HG02870 (cell line): ENCODE measurements at regions not wholly inside any gene's neighbourhood (a gene's known extent, or its start where the extent isn't known, plus 50 kb on each side); places are given as distances from the start of the nearest gene placed in this dataset.

Experiments
- ATAC-seq: cut with Tn5 transposase; IDR thresholded peaks from one replicate; pipeline ENCODE4 v1.9.1; 2021; ENCODE audit warnings: mild to moderate bottlenecking, moderate library complexity; ENCODE audit not compliant: unreplicated experiment

GRCh38 chr1:232556351-232556750 is 73.6 kb downstream of the SIPA1L2 start:
- no peak for ATAC-seq

- ATAC-seq: no peak
Observed at GRCh38 chr1:232555494-232556210, 74.3 kb downstream of the SIPA1L2 start.

GRCh38 chr1:232554409-232554808 is 75.5 kb downstream of the SIPA1L2 start:
- no peak for ATAC-seq

GRCh38 chr1:232553809-232554208 is 76.1 kb downstream of the SIPA1L2 start:
- ATAC-seq: no peak

GRCh38 chr1:232553050-232553754 is 76.7 kb downstream of the SIPA1L2 start:
- no peak for ATAC-seq

GRCh38 chr1:232551386-232551785 is 78.5 kb downstream of the SIPA1L2 start:
- ATAC-seq: no peak

- no peak for ATAC-seq
Observed at GRCh38 chr1:232550007-232550406, 79.9 kb downstream of the SIPA1L2 start.

GRCh38 chr1:232548691-232549090 is 81.2 kb downstream of the SIPA1L2 start:
- no peak for ATAC-seq

GRCh38 chr1:232547938-232548484 is 81.9 kb downstream of the SIPA1L2 start:
- ATAC-seq: no peak

GRCh38 chr1:232542633-232543593 is 87.0 kb downstream of the SIPA1L2 start:
- ATAC-seq: no peak

- ATAC-seq: no peak
Observed at GRCh38 chr1:232538943-232539302, 91.0 kb downstream of the SIPA1L2 start.

- no peak for ATAC-seq
Observed at GRCh38 chr1:232538224-232538942, 91.5 kb downstream of the SIPA1L2 start.

- ATAC-seq: no peak
Observed at GRCh38 chr1:232534552-232535517, 95.1 kb downstream of the SIPA1L2 start.

- ATAC-seq: no peak
Observed at GRCh38 chr1:232533328-232533727, 96.6 kb downstream of the SIPA1L2 start.

- no peak for ATAC-seq
Observed at GRCh38 chr1:232532901-232533300, 97.0 kb downstream of the SIPA1L2 start.

- ATAC-seq: no peak
Observed at GRCh38 chr1:232531291-232531690, 98.6 kb downstream of the SIPA1L2 start.

- ATAC-seq: no peak
Observed at GRCh38 chr1:232529747-232530146, 100.2 kb downstream of the SIPA1L2 start.

GRCh38 chr1:232528472-232529089 is 101.4 kb downstream of the SIPA1L2 start:
- ATAC-seq: no peak

- ATAC-seq: no peak
Observed at GRCh38 chr1:232524056-232524455, 105.9 kb downstream of the SIPA1L2 start.
